Lung (tissue), 11 donors: ENCODE measurements at regions not wholly inside any gene's neighbourhood (a gene's known extent, or its start where the extent isn't known, plus 50 kb on each side); places are given as distances from the start of the nearest gene placed in this dataset.

Experiments used
- ATAC-seq: fragments of 200-7000 bp; cut with Tn5 transposase; one replicate; pipeline ENCODE4 v1.9.1; 2020; ENCODE audit warnings: moderate number of reproducible peaks; ENCODE audit not compliant: insufficient read depth, low FRiP score
- DNase-seq, 3 donors: peaks; one replicate each; pipeline ENCODE4 v3.0.0-alpha.2; 2013 to 2017
- H3K27ac ChIP-seq, 2 donors: one replicate each; pipeline ENCODE4 v1.5.1; 2013; ENCODE audit warnings: mild to moderate bottlenecking in 2 of 2, moderate library complexity in 2 of 2, control low read depth in 1 of 2, inconsistent platforms in 1 of 2, low read depth in 1 of 2, low read length in 1 of 2
- H3K27me3 ChIP-seq, 3 donors: one replicate each; pipeline ENCODE4 v1.5.1; 2013; ENCODE audit warnings: low read length in 2 of 3; ENCODE audit not compliant: control insufficient read depth in 3 of 3, insufficient read depth in 3 of 3
- H3K36me3 ChIP-seq, 4 donors: one replicate each; pipeline ENCODE4 v1.5.1; 2013; ENCODE audit warnings: low read length in 4 of 4, mild to moderate bottlenecking in 1 of 4, moderate library complexity in 1 of 4; ENCODE audit not compliant: control insufficient read depth in 4 of 4, insufficient read depth in 4 of 4
- H3K4me1 ChIP-seq, 5 donors: one replicate each; pipeline ENCODE4 v1.5.1; 2013; ENCODE audit warnings: low read length in 5 of 5, mild to moderate bottlenecking in 2 of 5, moderate library complexity in 1 of 5; ENCODE audit not compliant: control insufficient read depth in 5 of 5, insufficient read depth in 5 of 5
- H3K4me3 ChIP-seq: one replicate; pipeline ENCODE4 v1.5.1; 2013; ENCODE audit warnings: mild to moderate bottlenecking, control low read depth, moderate library complexity
- H3K9ac ChIP-seq, 2 donors: one replicate each; pipeline ENCODE4 v1.5.1; 2013; ENCODE audit warnings: low read length in 2 of 2, control low read depth in 1 of 2; ENCODE audit not compliant: insufficient read depth in 1 of 2
- H3K9me3 ChIP-seq, 4 donors: one replicate each; pipeline ENCODE4 v1.5.1; 2013; ENCODE audit warnings: low read length in 3 of 4, mild to moderate bottlenecking in 1 of 4, moderate library complexity in 1 of 4; ENCODE audit not compliant: control insufficient read depth in 4 of 4, insufficient read depth in 3 of 4
- CTCF ChIP-seq: IDR thresholded peaks from 2 replicates; pipeline ENCODE4 v1.5.1; 2012; ENCODE audit warnings: mild to moderate bottlenecking; ENCODE audit errors: control extremely low read depth, extremely low read depth
- WGBS, 2 donors: extraction: QIAGEN DNeasy Blood & Tissue Kit; methylation state at CpG; one replicate each; pipeline ENCODE4 v1.1.7; 2013; 5-methylcytosine and 5-hydroxymethylcytosine counted together
- donor health status: control.
- donor health status: control.
- donor health status: Bipolar disorder and iron deficiency.
- donor health status: healthy.
- donor health status: DM: yes; HTN: yes; CAD: no.

- Histone ChIP-seq H3K4me3 (no peak overlapping the region), H3K27ac (no peak overlapping the region), H3K9me3 (peaks cover 0 to 2% (median 0%) of the 10 kb centered on the region in 4 donors), H3K9ac (no peak overlapping the region), H3K36me3 (no peaks in the 10 kb centered on the region), H3K4me1 (no peaks in the 10 kb centered on the region), H3K27me3 (no peaks in the 10 kb centered on the region)
- TF ChIP-seq CTCF, result no peak
- ATAC-seq, result no peak
- WGBS, 2 donors, result 94 to 96% methylated on average over 10 of the region's 10 CpGs
- no peak for DNase-seq
Observed at GRCh38 chr7:7060828-7061599, 121.3 kb upstream of the C1GALT1 start.

- no peak overlapping the region for H3K9ac ChIP-seq
- no peaks in the 10 kb centered on the region for H3K4me1 ChIP-seq
- H3K27ac ChIP-seq, result no peak overlapping the region
- ATAC-seq (no peak), DNase-seq (no peak)
- no peak overlapping the region for H3K4me3 ChIP-seq
- H3K27me3 ChIP-seq, result no peaks in the 10 kb centered on the region
- H3K36me3 ChIP-seq, result no peaks in the 10 kb centered on the region
- peaks cover 0 to 6% (median 0%) of the 10 kb centered on the region in 4 donors for H3K9me3 ChIP-seq
- TF ChIP-seq CTCF, result no peak
- WGBS, 2 donors, result 88 to 91% methylated on average over 8 of the region's 8 CpGs
Observed at GRCh38 chr7:7077945-7078344, 104.4 kb upstream of the C1GALT1 start.

GRCh38 chr7:7080802-7081201 is 101.5 kb upstream of the C1GALT1 start:
- Histone ChIP-seq H3K9me3 (no peaks in the 10 kb centered on the region), H3K9ac (no peak overlapping the region), H3K4me1 (no peaks in the 10 kb centered on the region), H3K27ac (no peak overlapping the region), H3K27me3 (no peaks in the 10 kb centered on the region), H3K36me3 (no peaks in the 10 kb centered on the region), H3K4me3 (no peak overlapping the region)
- DNase-seq (no peak), ATAC-seq (no peak)
- WGBS, 2 donors, result 37 to 57% methylated on average over 2 of the region's 2 CpGs
- no peak for TF ChIP-seq CTCF

- Histone ChIP-seq H3K27ac (no peak overlapping the region), H3K9me3 (peaks cover 0 to 4% (median 0%) of the 10 kb centered on the region in 4 donors), H3K4me3 (no peak overlapping the region), H3K27me3 (no peaks in the 10 kb centered on the region), H3K36me3 (no peaks in the 10 kb centered on the region), H3K9ac (no peak overlapping the region), H3K4me1 (no peaks in the 10 kb centered on the region)
- ATAC-seq (no peak), DNase-seq (no peak)
- no peak for TF ChIP-seq CTCF
- WGBS, 2 donors, result 65 to 67% methylated on average over 1 of the region's 1 CpG
Observed at GRCh38 chr7:7090460-7090859, 91.9 kb upstream of the C1GALT1 start.
